Trophoblast cell (in vitro differentiated cells and primary cell): ENCODE measurements at regions not wholly inside any gene's neighbourhood (a gene's known extent, or its start where the extent isn't known, plus 50 kb on each side); places are given as distances from the start of the nearest gene placed in this dataset.

Experiments
- DNase-seq, 2 donors: peaks; one replicate each; pipeline ENCODE4 v3.0.0-alpha.2; 2016
- H2AFZ ChIP-seq: 2 replicates; pipeline ENCODE4 v1.6.1; 2013; ENCODE audit warnings: low read length, moderate library complexity, mild to moderate bottlenecking; ENCODE audit not compliant: insufficient read depth, poor library complexity
- H2AK5ac ChIP-seq: 2 replicates; pipeline ENCODE4 v1.6.1; 2013; ENCODE audit warnings: mild to moderate bottlenecking, low read length
- H2BK120ac ChIP-seq: 2 replicates; pipeline ENCODE4 v1.6.1; 2013; ENCODE audit warnings: low read length, mild to moderate bottlenecking, moderate library complexity; ENCODE audit not compliant: insufficient read depth, poor library complexity
- H2BK12ac ChIP-seq: 2 replicates; pipeline ENCODE4 v1.6.1; 2013; ENCODE audit warnings: mild to moderate bottlenecking, low read length, moderate library complexity
- H2BK5ac ChIP-seq: 2 replicates; pipeline ENCODE4 v1.6.1; 2013; ENCODE audit warnings: low read length, low read depth, moderate library complexity, mild to moderate bottlenecking; ENCODE audit not compliant: poor library complexity
- H3K14ac ChIP-seq: 2 replicates; pipeline ENCODE4 v1.6.1; 2013; ENCODE audit warnings: mild to moderate bottlenecking, low read length
- H3K18ac ChIP-seq: 2 replicates; pipeline ENCODE4 v1.6.1; 2013; ENCODE audit warnings: mild to moderate bottlenecking, low read length
- H3K23ac ChIP-seq: 2 replicates; pipeline ENCODE4 v1.6.1; 2013; ENCODE audit warnings: low read length
- H3K27ac ChIP-seq: 2 replicates; pipeline ENCODE4 v1.5.1; 2013; ENCODE audit warnings: low read depth, mild to moderate bottlenecking, inconsistent platforms, low read length, moderate library complexity
- H3K27me3 ChIP-seq: 2 replicates; pipeline ENCODE4 v1.6.1; 2013; ENCODE audit warnings: inconsistent platforms, mild to moderate bottlenecking, low read length, moderate library complexity; ENCODE audit not compliant: insufficient read depth
- H3K36me3 ChIP-seq, 2 experiments: 1 replicate in 1 of 2; 2 replicates in 1 of 2; pipeline ENCODE4 v1.6.1; 2013; ENCODE audit warnings: low read length in 2 of 2, mild to moderate bottlenecking in 2 of 2, moderate library complexity in 1 of 2; ENCODE audit not compliant: insufficient read depth in 2 of 2, control insufficient read depth in 1 of 2
- H3K4ac ChIP-seq: 2 replicates; pipeline ENCODE4 v1.6.1; 2013; ENCODE audit warnings: low read depth, mild to moderate bottlenecking, low read length, moderate library complexity
- H3K4me1 ChIP-seq, 2 experiments: 1 replicate in 1 of 2; 2 replicates in 1 of 2; pipeline ENCODE4 v1.6.1; 2013; ENCODE audit warnings: low read length in 2 of 2, mild to moderate bottlenecking in 2 of 2, moderate library complexity in 1 of 2; ENCODE audit not compliant: insufficient read depth in 2 of 2, control insufficient read depth in 1 of 2
- H3K4me2 ChIP-seq: 2 replicates; pipeline ENCODE4 v1.6.1; 2013; ENCODE audit warnings: inconsistent platforms, mild to moderate bottlenecking, low read length, moderate library complexity
- H3K4me3 ChIP-seq: 2 replicates; pipeline ENCODE4 v1.5.1; 2013; ENCODE audit warnings: mild to moderate bottlenecking, low read depth, low read length, inconsistent platforms
- H3K79me1 ChIP-seq: one replicate; pipeline ENCODE4 v1.6.1; 2013; ENCODE audit warnings: low read length
- H3K79me2 ChIP-seq: 2 replicates; pipeline ENCODE4 v1.6.1; 2013; ENCODE audit warnings: low read length, mild to moderate bottlenecking; ENCODE audit not compliant: control insufficient read depth, insufficient read depth, poor library complexity
- H3K9ac ChIP-seq: 2 replicates; pipeline ENCODE4 v1.6.1; 2013; ENCODE audit warnings: mild to moderate bottlenecking, low read length
- H3K9me3 ChIP-seq: 2 replicates; pipeline ENCODE4 v1.6.1; 2013; ENCODE audit warnings: low read depth, mild to moderate bottlenecking, control low read depth, inconsistent platforms, low read length; ENCODE audit not compliant: insufficient read depth
- H4K12ac ChIP-seq: 2 replicates; pipeline ENCODE4 v1.6.1; 2013; ENCODE audit warnings: low read depth, mild to moderate bottlenecking, low read length, moderate library complexity
- H4K8ac ChIP-seq: 2 replicates; pipeline ENCODE4 v1.6.1; 2013; ENCODE audit warnings: low read depth, mild to moderate bottlenecking, low read length, moderate library complexity
- H4K91ac ChIP-seq: one replicate; pipeline ENCODE4 v1.6.1; 2013; ENCODE audit warnings: low read depth, mild to moderate bottlenecking, low read length, moderate library complexity
- WGBS: extraction: QIAGEN DNeasy Blood & Tissue Kit; methylation state at CpG from one replicate; pipeline ENCODE4 v1.1.7; 2013; ENCODE audit warnings: missing lambda C conversion rate; ENCODE audit not compliant: insufficient read length, insufficient coverage; ENCODE audit errors: extremely low coverage; 5-methylcytosine and 5-hydroxymethylcytosine counted together

- Histone ChIP-seq H3K9me3 (no peaks in the 10 kb centered on the region), H3K18ac (no peak overlapping the region), H2BK12ac (no peak overlapping the region), H3K79me2 (no peaks in the 10 kb centered on the region), H3K23ac (no peak overlapping the region), H4K91ac (no peak overlapping the region), H3K79me1 (no peaks in the 10 kb centered on the region), H3K27me3 (no peaks in the 10 kb centered on the region), H2BK120ac (no peak overlapping the region), H2AK5ac (no peak overlapping the region), H3K14ac (no peak overlapping the region), H3K4me3 (no peak overlapping the region), H4K12ac (no peak overlapping the region), H2BK5ac (no peak overlapping the region), H3K4ac (no peak overlapping the region), H4K8ac (no peak overlapping the region), H3K4me2 (no peak overlapping the region), H3K9ac (no peak overlapping the region), H2AFZ (no peak overlapping the region), H3K27ac (no peak overlapping the region), H3K4me1 (no peaks in the 10 kb centered on the region), H3K36me3 (no peaks in the 10 kb centered on the region)
- WGBS: no CpG with 5 or more reads among the region's 3 CpGs
- DNase-seq: no peak
Measured at GRCh38 chr7:109930049-109930448, 1160.9 kb upstream of the LRRN3 start.

- WGBS: no CpG with 5 or more reads among the region's 2 CpGs
- H3K27me3 ChIP-seq: no peaks in the 10 kb centered on the region
Measured at GRCh38 chr7:109939207-109939606, 1151.7 kb upstream of the LRRN3 start.

GRCh38 chr7:109945820-109946518 lies 1145.0 kb upstream of the LRRN3 start:
- no CpG with 5 or more reads among the region's 4 CpGs for WGBS
- H3K4me3 ChIP-seq: no peak overlapping the region

More at GRCh38 chr7:109939207-109939606, 1151.7 kb upstream of the LRRN3 start:
- Histone ChIP-seq H3K23ac (no peak overlapping the region), H4K91ac (no peak overlapping the region), H3K4me1 (no peaks in the 10 kb centered on the region), H3K79me2 (no peaks in the 10 kb centered on the region), H4K12ac (no peak overlapping the region), H3K9ac (no peak overlapping the region), H3K79me1 (no peaks in the 10 kb centered on the region), H3K4me3 (no peak overlapping the region), H2AFZ (no peak overlapping the region), H2BK12ac (no peak overlapping the region), H3K18ac (no peak overlapping the region), H3K4me2 (no peak overlapping the region), H2BK120ac (no peak overlapping the region), H2BK5ac (no peak overlapping the region), H3K14ac (no peak overlapping the region), H3K9me3 (no peaks in the 10 kb centered on the region), H3K36me3 (no peaks in the 10 kb centered on the region), H3K4ac (no peak overlapping the region), H4K8ac (no peak overlapping the region), H3K27ac (no peak overlapping the region), H2AK5ac (no peak overlapping the region)
- DNase-seq: no peak

GRCh38 chr7:109950256-109950655 lies 1140.7 kb upstream of the LRRN3 start:
- Histone ChIP-seq H4K91ac (no peak overlapping the region), H3K4ac (no peak overlapping the region), H3K4me2 (no peak overlapping the region), H3K23ac (no peak overlapping the region), H3K14ac (no peak overlapping the region), H3K4me1 (no peaks in the 10 kb centered on the region), H2BK120ac (no peak overlapping the region), H3K27ac (no peak overlapping the region), H2BK12ac (no peak overlapping the region), H4K8ac (no peak overlapping the region), H3K27me3 (no peaks in the 10 kb centered on the region), H2BK5ac (no peak overlapping the region), H2AK5ac (no peak overlapping the region), H3K9me3 (no peaks in the 10 kb centered on the region), H3K18ac (no peak overlapping the region), H2AFZ (no peak overlapping the region), H3K36me3 (no peaks in the 10 kb centered on the region), H4K12ac (no peak overlapping the region), H3K9ac (no peak overlapping the region), H3K79me2 (no peaks in the 10 kb centered on the region), H3K4me3 (no peak overlapping the region), H3K79me1 (no peaks in the 10 kb centered on the region)
- DNase-seq: no peak
- no CpG with 5 or more reads among the region's 2 CpGs for WGBS

More at GRCh38 chr7:109945820-109946518, 1145.0 kb upstream of the LRRN3 start:
- Histone ChIP-seq H3K79me2 (no peaks in the 10 kb centered on the region), H3K18ac (no peak overlapping the region), H2BK120ac (no peak overlapping the region), H3K27me3 (no peaks in the 10 kb centered on the region), H3K4ac (no peak overlapping the region), H2AK5ac (no peak overlapping the region), H3K14ac (no peak overlapping the region), H3K9ac (no peak overlapping the region), H3K4me2 (no peak overlapping the region), H2BK12ac (no peak overlapping the region), H2BK5ac (no peak overlapping the region), H3K23ac (no peak overlapping the region), H3K4me1 (no peaks in the 10 kb centered on the region), H3K79me1 (no peaks in the 10 kb centered on the region), H3K9me3 (no peaks in the 10 kb centered on the region), H2AFZ (no peak overlapping the region), H4K12ac (no peak overlapping the region), H4K8ac (no peak overlapping the region), H3K36me3 (no peaks in the 10 kb centered on the region), H3K27ac (no peak overlapping the region), H4K91ac (no peak overlapping the region)
- no peak for DNase-seq
